PC-3 (cell line): ENCODE measurements at regions not wholly inside any gene's neighbourhood (a gene's known extent, or its start where the extent isn't known, plus 50 kb on each side); places are given as distances from the start of the nearest gene placed in this dataset.
"Not testable (repeated sequence)": the region's sequence is repeated elsewhere in the genome, so short reads cannot be mapped to it uniquely, and the experiment has no call there.

Source experiments
- EZH2 ChIP-seq: fragments of 300-600 bp; sonication (generic); IDR thresholded peaks from one replicate; pipeline ENCODE4 v1.6.1; 2017; ENCODE audit warnings: antibody characterized with exemption, mild to moderate bottlenecking, low read length; ENCODE audit not compliant: unreplicated experiment
- EZH2phosphoT487 ChIP-seq: fragments of 300-600 bp; sonication (generic); IDR thresholded peaks from 2 replicates; pipeline ENCODE4 v1.6.1; 2018; ENCODE audit warnings: mild to moderate bottlenecking, antibody characterized with exemption, low read length, borderline replicate concordance
- TF ChIP-seq, protein P1 (sequence below): fragments of 300-600 bp; sonication (generic); conservative IDR thresholded peaks from 2 replicates; pipeline ENCODE4 v1.5.1; 2017; ENCODE audit warnings: antibody characterized with exemption, low read depth, mild to moderate bottlenecking, low read length

- not testable (repeated sequence) for TF ChIP-seq EZH2phosphoT487, EZH2
- TF ChIP-seq, protein P1, sequence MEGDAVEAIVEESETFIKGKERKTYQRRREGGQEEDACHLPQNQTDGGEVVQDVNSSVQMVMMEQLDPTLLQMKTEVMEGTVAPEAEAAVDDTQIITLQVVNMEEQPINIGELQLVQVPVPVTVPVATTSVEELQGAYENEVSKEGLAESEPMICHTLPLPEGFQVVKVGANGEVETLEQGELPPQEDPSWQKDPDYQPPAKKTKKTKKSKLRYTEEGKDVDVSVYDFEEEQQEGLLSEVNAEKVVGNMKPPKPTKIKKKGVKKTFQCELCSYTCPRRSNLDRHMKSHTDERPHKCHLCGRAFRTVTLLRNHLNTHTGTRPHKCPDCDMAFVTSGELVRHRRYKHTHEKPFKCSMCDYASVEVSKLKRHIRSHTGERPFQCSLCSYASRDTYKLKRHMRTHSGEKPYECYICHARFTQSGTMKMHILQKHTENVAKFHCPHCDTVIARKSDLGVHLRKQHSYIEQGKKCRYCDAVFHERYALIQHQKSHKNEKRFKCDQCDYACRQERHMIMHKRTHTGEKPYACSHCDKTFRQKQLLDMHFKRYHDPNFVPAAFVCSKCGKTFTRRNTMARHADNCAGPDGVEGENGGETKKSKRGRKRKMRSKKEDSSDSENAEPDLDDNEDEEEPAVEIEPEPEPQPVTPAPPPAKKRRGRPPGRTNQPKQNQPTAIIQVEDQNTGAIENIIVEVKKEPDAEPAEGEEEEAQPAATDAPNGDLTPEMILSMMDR: not testable (repeated sequence)
Observed at GRCh38 chr11:130984241-130984640, 68.0 kb upstream of the SNX19 start.
